ENCODE measurements at regions not wholly inside any gene's neighbourhood (a gene's known extent, or its start where the extent isn't known, plus 50 kb on each side); places are given as distances from the start of the nearest gene placed in this dataset.

GRCh38 chr2:18251486-18251885, 309.0 kb downstream of the RDH14 start:
- no peaks in the 10 kb centered on the region for H3K36me3 ChIP-seq (ENCODE audit: control insufficient read depth in 2 of 2, insufficient read depth in 1 of 2, low read length in 2 of 2)
- no peaks in the 10 kb centered on the region for H3K9me3 ChIP-seq (ENCODE audit: control insufficient read depth, insufficient read depth, low read depth, low read length)
- H3K4me3 ChIP-seq (ENCODE audit: low read depth, low read length), result no peak overlapping the region
- no peaks in the 10 kb centered on the region for H3K4me1 ChIP-seq (ENCODE audit: control insufficient read depth, insufficient read depth, low read length)
- CTCF ChIA-PET, result no interaction called here
- TF ChIP-seq TSHZ1 (tag by site-specific recombination; IDR thresholded peaks at IDR 0.05; ENCODE audit: borderline replicate concordance) (no peak), ZNF155 (tag by site-specific recombination; IDR thresholded peaks at IDR 0.05) (no peak), ZNF394 (tag by site-specific recombination; IDR thresholded peaks at IDR 0.05; ENCODE audit: borderline replicate concordance) (no peak), ATF2 (tag by site-specific recombination; IDR thresholded peaks at IDR 0.05; ENCODE audit: low read depth) (no peak), ZNF37A (tag by site-specific recombination; IDR thresholded peaks at IDR 0.05) (no peak), HOXC10 (CRISPR knock-in tag; IDR thresholded peaks at IDR 0.05) (no peak), ZNF596 (tag by site-specific recombination; IDR thresholded peaks at IDR 0.05) (no peak), HOXA7 (CRISPR knock-in tag; IDR thresholded peaks at IDR 0.05; ENCODE audit: borderline replicate concordance) (no peak), YY2 (tag by site-specific recombination; IDR thresholded peaks at IDR 0.05) (no peak), ZNF426 (tag by site-specific recombination; IDR thresholded peaks at IDR 0.05) (no peak), IKZF3 (tag by site-specific recombination; IDR thresholded peaks at IDR 0.05) (no peak), ZFP3 (tag by site-specific recombination; IDR thresholded peaks at IDR 0.05; ENCODE audit: low read depth) (no peak), ZNF324 (tag by site-specific recombination; IDR thresholded peaks at IDR 0.05) (no peak), ZNF792 (tag by site-specific recombination; IDR thresholded peaks at IDR 0.05) (no peak), ZNF302 (tag by site-specific recombination; IDR thresholded peaks at IDR 0.05; ENCODE audit: low read depth) (no peak), MYNN (tag by site-specific recombination; IDR thresholded peaks at IDR 0.05; ENCODE audit: borderline replicate concordance) (no peak), ZNF398 (tag by site-specific recombination; IDR thresholded peaks at IDR 0.05) (no peak), ZNF362 (tag by site-specific recombination; IDR thresholded peaks at IDR 0.05) (no peak)
- H3K27ac ChIP-seq (ENCODE audit: extremely low read depth, low read depth, low read length), result no peak overlapping the region
- POLR2A ChIA-PET, result no interaction called here

Data from HEK293 (cell line).